PC-3 (cell line): ENCODE measurements at regions not wholly inside any gene's neighbourhood (a gene's known extent, or its start where the extent isn't known, plus 50 kb on each side); places are given as distances from the start of the nearest gene placed in this dataset.

Source experiments
- CTCF ChIP-seq: fragments of 300-600 bp; sonication (generic); conservative IDR thresholded peaks from 2 replicates; pipeline ENCODE4 v1.5.1; 2017; ENCODE audit warnings: antibody characterized with exemption, low read depth, mild to moderate bottlenecking, low read length
- EZH2phosphoT487 ChIP-seq: fragments of 300-600 bp; sonication (generic); IDR thresholded peaks from 2 replicates; pipeline ENCODE4 v1.6.1; 2018; ENCODE audit warnings: mild to moderate bottlenecking, antibody characterized with exemption, low read length, borderline replicate concordance

- TF ChIP-seq CTCF (no peak), EZH2phosphoT487 (no peak)
These were observed 368.6 kb downstream of the EIPR1 start for GRCh38 chr2:3009005-3009404.
